ENCODE measurements at regions not wholly inside any gene's neighbourhood (a gene's known extent, or its start where the extent isn't known, plus 50 kb on each side); places are given as distances from the start of the nearest gene placed in this dataset.
"Not testable (repeated sequence)": the region's sequence is repeated elsewhere in the genome, so short reads cannot be mapped to it uniquely, and the experiment has no call there.

- no peaks in the 10 kb centered on the region for H3K9me3 ChIP-seq (ENCODE audit: control insufficient read depth in 1 of 2, low read length in 2 of 2)
Measured at GRCh38 chr9:82052081-82052480, 63.5 kb downstream of the SPATA31D1 start.

GRCh38 chr9:82054264-82055015 lies 65.9 kb downstream of the SPATA31D1 start:
- Histone ChIP-seq H3K36me3 (ENCODE audit: control insufficient read depth in 1 of 2, insufficient read depth in 2 of 2, low read length in 2 of 2) (no peaks in the 10 kb centered on the region), H3K4me3 (ENCODE audit: low read depth in 1 of 2, low read length in 2 of 2) (no peak overlapping the region)

More at GRCh38 chr9:82052081-82052480, 63.5 kb downstream of the SPATA31D1 start:
- Histone ChIP-seq H3K4me1 (ENCODE audit: control insufficient read depth in 1 of 2, insufficient read depth in 2 of 2, low read length in 2 of 2) (no peaks in the 10 kb centered on the region), H3K27me3 (ENCODE audit: control insufficient read depth in 1 of 2, insufficient read depth in 2 of 2, low read length in 2 of 2) (no peaks in the 10 kb centered on the region), H3K9ac (ENCODE audit: low read depth in 1 of 2, low read length in 2 of 2) (no peak overlapping the region), H3K4me3 (ENCODE audit: low read depth in 1 of 2, low read length in 2 of 2) (no peak overlapping the region), H3K36me3 (ENCODE audit: control insufficient read depth in 1 of 2, insufficient read depth in 2 of 2, low read length in 2 of 2) (no peaks in the 10 kb centered on the region), H3K27ac (ENCODE audit: low read depth, low read length) (no peak overlapping the region)

DNA sequence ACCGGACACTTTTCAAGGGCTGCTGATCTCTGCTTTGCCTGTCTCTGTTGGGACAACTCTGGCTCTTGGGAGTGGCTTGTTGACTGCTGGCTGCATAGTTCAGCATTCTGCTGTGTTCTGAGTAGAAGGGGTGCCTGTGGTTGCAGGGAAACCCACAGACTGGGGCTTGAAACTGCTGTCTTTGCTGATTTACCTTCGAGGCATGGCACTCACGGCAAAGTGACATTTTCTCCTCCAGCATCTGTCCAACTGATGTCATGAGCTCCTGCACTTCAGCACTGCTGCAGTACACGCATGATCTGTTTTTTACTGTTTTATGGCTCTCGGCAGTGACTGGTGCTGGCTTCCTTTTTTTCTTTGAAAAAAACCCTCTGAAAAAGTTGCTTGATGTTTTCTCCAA lies 69.2 kb downstream of the SPATA31D1 start:
- no peaks in the 10 kb centered on the region for H3K9me3 ChIP-seq (ENCODE audit: control insufficient read depth in 1 of 2, low read length in 2 of 2)
- no peaks in the 10 kb centered on the region for H3K36me3 ChIP-seq (ENCODE audit: control insufficient read depth in 1 of 2, insufficient read depth in 2 of 2, low read length in 2 of 2)
- H3K4me3 ChIP-seq (ENCODE audit: low read depth in 1 of 2, low read length in 2 of 2), result no peak overlapping the region
- H3K4me1 ChIP-seq (ENCODE audit: control insufficient read depth in 1 of 2, insufficient read depth in 2 of 2, low read length in 2 of 2), result no peaks in the 10 kb centered on the region
- H3K27ac ChIP-seq (ENCODE audit: low read depth, low read length), result no peak overlapping the region
- no peaks in the 10 kb centered on the region for H3K27me3 ChIP-seq (ENCODE audit: control insufficient read depth in 1 of 2, insufficient read depth in 2 of 2, low read length in 2 of 2)
- no peak overlapping the region for H3K9ac ChIP-seq (ENCODE audit: low read depth in 1 of 2, low read length in 2 of 2)

More at GRCh38 chr9:82054264-82055015, 65.9 kb downstream of the SPATA31D1 start:
- Histone ChIP-seq H3K9me3 (ENCODE audit: control insufficient read depth in 1 of 2, low read length in 2 of 2) (no peaks in the 10 kb centered on the region), H3K4me1 (ENCODE audit: control insufficient read depth in 1 of 2, insufficient read depth in 2 of 2, low read length in 2 of 2) (no peaks in the 10 kb centered on the region), H3K27me3 (ENCODE audit: control insufficient read depth in 1 of 2, insufficient read depth in 2 of 2, low read length in 2 of 2) (no peaks in the 10 kb centered on the region), H3K27ac (ENCODE audit: low read depth, low read length) (no peak overlapping the region), H3K9ac (ENCODE audit: low read depth in 1 of 2, low read length in 2 of 2) (no peak overlapping the region)

GRCh38 chr9:82061801-82062200 lies 73.2 kb downstream of the SPATA31D1 start:
- H3K9ac ChIP-seq (ENCODE audit: low read depth in 1 of 2, low read length in 2 of 2); H3K4me1 ChIP-seq (ENCODE audit: control insufficient read depth in 1 of 2, insufficient read depth in 2 of 2, low read length in 2 of 2); H3K36me3 ChIP-seq (ENCODE audit: control insufficient read depth in 1 of 2, insufficient read depth in 2 of 2, low read length in 2 of 2); H3K27me3 ChIP-seq (ENCODE audit: control insufficient read depth in 1 of 2, insufficient read depth in 2 of 2, low read length in 2 of 2); H3K4me3 ChIP-seq (ENCODE audit: low read depth in 1 of 2, low read length in 2 of 2); H3K9me3 ChIP-seq (ENCODE audit: control insufficient read depth in 1 of 2, low read length in 2 of 2); H3K27ac ChIP-seq (ENCODE audit: low read depth, low read length): not testable (repeated sequence)

GRCh38 chr9:82062245-82062644 lies 73.7 kb downstream of the SPATA31D1 start:
- no peaks in the 10 kb centered on the region for H3K36me3 ChIP-seq (ENCODE audit: control insufficient read depth in 1 of 2, insufficient read depth in 2 of 2, low read length in 2 of 2)
- H3K27ac ChIP-seq (ENCODE audit: low read depth, low read length), result no peak overlapping the region
- no peak overlapping the region for H3K9ac ChIP-seq (ENCODE audit: low read depth in 1 of 2, low read length in 2 of 2)
- H3K9me3 ChIP-seq (ENCODE audit: control insufficient read depth in 1 of 2, low read length in 2 of 2), result no peaks in the 10 kb centered on the region
- no peaks in the 10 kb centered on the region for H3K27me3 ChIP-seq (ENCODE audit: control insufficient read depth in 1 of 2, insufficient read depth in 2 of 2, low read length in 2 of 2)
- H3K4me3 ChIP-seq (ENCODE audit: low read depth in 1 of 2, low read length in 2 of 2), result no peak overlapping the region
- H3K4me1 ChIP-seq (ENCODE audit: control insufficient read depth in 1 of 2, insufficient read depth in 2 of 2, low read length in 2 of 2), result no peaks in the 10 kb centered on the region

- no peaks in the 10 kb centered on the region for H3K4me1 ChIP-seq (ENCODE audit: control insufficient read depth in 1 of 2, insufficient read depth in 2 of 2, low read length in 2 of 2)
- H3K36me3 ChIP-seq (ENCODE audit: control insufficient read depth in 1 of 2, insufficient read depth in 2 of 2, low read length in 2 of 2), result no peaks in the 10 kb centered on the region
- no peak overlapping the region for H3K9ac ChIP-seq (ENCODE audit: low read depth in 1 of 2, low read length in 2 of 2)
- H3K27me3 ChIP-seq (ENCODE audit: control insufficient read depth in 1 of 2, insufficient read depth in 2 of 2, low read length in 2 of 2), result no peaks in the 10 kb centered on the region
- no peaks in the 10 kb centered on the region for H3K9me3 ChIP-seq (ENCODE audit: control insufficient read depth in 1 of 2, low read length in 2 of 2)
- H3K4me3 ChIP-seq (ENCODE audit: low read depth in 1 of 2, low read length in 2 of 2), result no peak overlapping the region
- H3K27ac ChIP-seq (ENCODE audit: low read depth, low read length), result no peak overlapping the region
Measured at GRCh38 chr9:82073551-82074543, 85.3 kb downstream of the SPATA31D1 start.

DNA sequence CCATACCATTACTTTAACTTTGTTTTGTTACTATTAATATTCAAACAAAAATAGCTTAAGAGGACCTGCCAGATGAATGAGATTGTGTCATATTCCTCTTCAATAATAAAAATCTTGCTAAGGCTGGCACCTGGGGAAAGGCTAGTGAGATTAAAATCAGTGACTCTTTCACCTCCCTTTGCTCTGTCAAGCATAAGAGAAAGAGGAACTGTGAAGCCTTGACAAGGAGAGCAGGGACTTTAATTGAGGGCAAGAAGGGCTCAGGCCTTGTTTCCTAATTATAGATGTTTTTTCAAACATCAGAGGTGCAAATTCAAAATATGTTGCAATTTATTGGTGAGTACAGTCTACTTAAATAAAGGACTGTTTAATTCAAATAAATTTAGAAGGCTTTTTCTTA lies 91.7 kb downstream of the SPATA31D1 start:
- H3K27me3 ChIP-seq (ENCODE audit: control insufficient read depth in 1 of 2, insufficient read depth in 2 of 2, low read length in 2 of 2), result no peaks in the 10 kb centered on the region
- H3K27ac ChIP-seq (ENCODE audit: low read depth, low read length), result no peak overlapping the region
- H3K4me3 ChIP-seq (ENCODE audit: low read depth in 1 of 2, low read length in 2 of 2), result no peak overlapping the region
- H3K9me3 ChIP-seq (ENCODE audit: control insufficient read depth in 1 of 2, low read length in 2 of 2), result no peaks in the 10 kb centered on the region
- H3K36me3 ChIP-seq (ENCODE audit: control insufficient read depth in 1 of 2, insufficient read depth in 2 of 2, low read length in 2 of 2), result no peaks in the 10 kb centered on the region
- no peaks in the 10 kb centered on the region for H3K4me1 ChIP-seq (ENCODE audit: control insufficient read depth in 1 of 2, insufficient read depth in 2 of 2, low read length in 2 of 2)
- no peak overlapping the region for H3K9ac ChIP-seq (ENCODE audit: low read depth in 1 of 2, low read length in 2 of 2)

DNA sequence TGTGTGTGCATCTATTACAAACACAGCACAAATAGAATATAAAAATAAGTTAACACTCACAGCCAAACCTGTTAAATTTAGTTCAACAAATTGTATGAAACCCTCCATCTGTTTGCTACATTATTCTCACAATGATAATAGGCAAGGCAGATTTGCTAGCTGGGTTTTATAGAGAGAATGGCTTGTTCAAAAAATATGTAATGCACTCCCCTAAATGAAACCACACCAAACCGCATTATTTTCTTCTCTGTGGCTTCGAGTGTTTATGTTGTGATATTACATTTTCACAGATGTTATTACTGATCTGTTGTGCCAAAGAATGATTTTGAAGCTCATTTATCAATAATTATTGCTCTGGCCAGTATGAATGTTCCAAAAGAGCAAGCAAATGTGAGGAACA lies 92.9 kb downstream of the SPATA31D1 start:
- Histone ChIP-seq H3K9me3 (ENCODE audit: control insufficient read depth in 1 of 2, low read length in 2 of 2) (no peaks in the 10 kb centered on the region), H3K4me1 (ENCODE audit: control insufficient read depth in 1 of 2, insufficient read depth in 2 of 2, low read length in 2 of 2) (no peaks in the 10 kb centered on the region), H3K9ac (ENCODE audit: low read depth in 1 of 2, low read length in 2 of 2) (no peak overlapping the region), H3K27ac (ENCODE audit: low read depth, low read length) (no peak overlapping the region), H3K36me3 (ENCODE audit: control insufficient read depth in 1 of 2, insufficient read depth in 2 of 2, low read length in 2 of 2) (no peaks in the 10 kb centered on the region), H3K27me3 (ENCODE audit: control insufficient read depth in 1 of 2, insufficient read depth in 2 of 2, low read length in 2 of 2) (no peaks in the 10 kb centered on the region), H3K4me3 (ENCODE audit: low read depth in 1 of 2, low read length in 2 of 2) (no peak overlapping the region)

GRCh38 chr9:82082563-82082962 lies 94.0 kb downstream of the SPATA31D1 start:
- Histone ChIP-seq H3K4me1 (ENCODE audit: control insufficient read depth in 1 of 2, insufficient read depth in 2 of 2, low read length in 2 of 2) (no peaks in the 10 kb centered on the region), H3K9me3 (ENCODE audit: control insufficient read depth in 1 of 2, low read length in 2 of 2) (no peaks in the 10 kb centered on the region), H3K9ac (ENCODE audit: low read depth in 1 of 2, low read length in 2 of 2) (no peak overlapping the region), H3K36me3 (ENCODE audit: control insufficient read depth in 1 of 2, insufficient read depth in 2 of 2, low read length in 2 of 2) (no peaks in the 10 kb centered on the region), H3K27me3 (ENCODE audit: control insufficient read depth in 1 of 2, insufficient read depth in 2 of 2, low read length in 2 of 2) (no peaks in the 10 kb centered on the region), H3K4me3 (ENCODE audit: low read depth in 1 of 2, low read length in 2 of 2) (no peak overlapping the region), H3K27ac (ENCODE audit: low read depth, low read length) (no peak overlapping the region)

DNA sequence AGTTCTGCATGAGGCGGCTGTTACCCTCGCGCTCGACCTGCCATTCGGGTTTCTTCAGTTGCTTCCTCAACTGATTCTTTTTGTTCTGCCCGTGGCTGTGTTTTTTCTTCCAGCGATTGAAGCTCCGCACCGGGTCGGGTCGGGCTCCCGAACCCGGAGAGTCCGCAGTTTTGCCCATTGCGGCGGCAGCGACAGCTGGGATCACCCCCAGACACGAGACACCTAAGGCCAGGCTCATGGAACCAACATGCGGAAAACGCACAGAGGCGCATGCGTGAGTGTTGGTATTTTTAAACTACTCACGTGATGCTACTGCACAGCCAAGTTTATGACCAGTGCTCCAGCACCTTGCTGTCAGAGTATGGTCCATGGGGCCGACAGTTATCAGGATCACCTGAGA lies 100.0 kb downstream of the SPATA31D1 start:
- H3K4me1 ChIP-seq (ENCODE audit: control insufficient read depth in 1 of 2, insufficient read depth in 2 of 2, low read length in 2 of 2), result no peaks in the 10 kb centered on the region
- no peak overlapping the region for H3K27ac ChIP-seq (ENCODE audit: low read depth, low read length)

More for the DNA sequence above, 100.0 kb downstream of the SPATA31D1 start:
- H3K9me3 ChIP-seq (ENCODE audit: control insufficient read depth in 1 of 2, low read length in 2 of 2), result no peaks in the 10 kb centered on the region
- H3K27me3 ChIP-seq (ENCODE audit: control insufficient read depth in 1 of 2, insufficient read depth in 2 of 2, low read length in 2 of 2), result no peaks in the 10 kb centered on the region
- H3K9ac ChIP-seq (ENCODE audit: low read depth in 1 of 2, low read length in 2 of 2), result no peak overlapping the region
- no peaks in the 10 kb centered on the region for H3K36me3 ChIP-seq (ENCODE audit: control insufficient read depth in 1 of 2, insufficient read depth in 2 of 2, low read length in 2 of 2)
- H3K4me3 ChIP-seq (ENCODE audit: low read depth in 1 of 2, low read length in 2 of 2), result no peak overlapping the region

Measured in duodenal mucosa (tissue), 2 donors.